IMR-90 (cell line): ENCODE measurements at regions not wholly inside any gene's neighbourhood (a gene's known extent, or its start where the extent isn't known, plus 50 kb on each side); places are given as distances from the start of the nearest gene placed in this dataset.

Source experiments
- ATAC-seq: fragments of 200-7000 bp; cut with Tn5 transposase; 2 replicates; pipeline ENCODE4 v1.9.1; 2020; ENCODE audit warnings: low read depth, mild to moderate bottlenecking, moderate library complexity
- BruUV-seq: library from RNA; stranded (reverse); fragments of 400-500 nt; replicated peaks from 2 replicates; lab custom pipeline; 2021; lab: Mats Ljungman, UMichigan
- CTCF ChIA-PET: fragments of 300-600 bp; formaldehyde crosslinking; extraction: SDS; loops from one replicate; lab custom pipeline; 2021; ENCODE audit warnings: antibody characterized with exemption; lab: Yijun Ruan, JAX
- POLR2A ChIA-PET: fragments of 300-600 bp; sonication (Branson Sonifier 250); formaldehyde crosslinking; loops from one replicate; lab custom pipeline; 2022; ENCODE audit warnings: antibody characterized with exemption; ENCODE audit not compliant: unreplicated experiment; lab: Charles Lee
- DNase-seq: peaks from one replicate; pipeline ENCODE4 v3.0.0; 2013
- H2AFZ ChIP-seq: replicated peaks from 2 replicates; pipeline ENCODE3; 2013; ENCODE audit warnings: low read length, mild to moderate bottlenecking; ENCODE audit not compliant: poor library complexity
- H2AK5ac ChIP-seq: 2 replicates; pipeline ENCODE4 v1.6.1; 2013; ENCODE audit warnings: low read depth, low read length, inconsistent platforms
- H2AK9ac ChIP-seq: replicated peaks from 2 replicates; pipeline ENCODE3; 2013; ENCODE audit warnings: mild to moderate bottlenecking, low read depth, low read length, moderate library complexity; ENCODE audit not compliant: poor library complexity
- H2BK120ac ChIP-seq: 2 replicates; pipeline ENCODE4 v1.6.1; 2013; ENCODE audit warnings: low read depth, low read length, inconsistent platforms
- H2BK15ac ChIP-seq: 3 replicates; pipeline ENCODE4 v1.6.1; 2013; ENCODE audit warnings: low read depth, low read length, inconsistent platforms
- H2BK20ac ChIP-seq: 2 replicates; pipeline ENCODE4 v1.6.1; 2013; ENCODE audit warnings: low read depth, mild to moderate bottlenecking, inconsistent platforms, low read length, moderate library complexity
- H2BK5ac ChIP-seq: 2 replicates; pipeline ENCODE4 v1.6.1; 2013; ENCODE audit warnings: mild to moderate bottlenecking, low read depth, low read length, inconsistent platforms; ENCODE audit not compliant: poor library complexity, severe bottlenecking
- H3K14ac ChIP-seq: replicated peaks from 2 replicates; pipeline ENCODE4 v1.6.1; 2013; ENCODE audit warnings: low read depth, low read length, inconsistent platforms
- H3K18ac ChIP-seq: 2 replicates; pipeline ENCODE4 v1.6.1; 2013; ENCODE audit warnings: low read depth, low read length, control low read depth
- H3K23ac ChIP-seq: 2 replicates; pipeline ENCODE4 v1.6.1; 2013; ENCODE audit warnings: low read depth, low read length, inconsistent platforms
- H3K27ac ChIP-seq: 2 replicates; pipeline ENCODE4 v1.5.1; 2013; ENCODE audit warnings: mild to moderate bottlenecking, control low read depth, low read length; ENCODE audit not compliant: insufficient read depth
- H3K27me3 ChIP-seq: 2 replicates; pipeline ENCODE4 v1.6.1; 2013; ENCODE audit warnings: low read length; ENCODE audit not compliant: control insufficient read depth, insufficient read depth
- H3K36me3 ChIP-seq: 2 replicates; pipeline ENCODE4 v1.6.1; 2013; ENCODE audit warnings: low read length, mixed read lengths; ENCODE audit not compliant: control insufficient read depth, insufficient read depth
- H3K4ac ChIP-seq: 2 replicates; pipeline ENCODE4 v1.6.1; 2013; ENCODE audit warnings: low read depth, low read length, inconsistent platforms
- H3K4me1 ChIP-seq: 2 replicates; pipeline ENCODE4 v1.6.1; 2013; ENCODE audit warnings: low read length, mixed read lengths; ENCODE audit not compliant: control insufficient read depth, insufficient read depth
- H3K4me2 ChIP-seq: 2 replicates; pipeline ENCODE4 v1.6.1; 2013; ENCODE audit warnings: low read depth, mild to moderate bottlenecking, control low read depth, low read length, moderate library complexity
- H3K4me3 ChIP-seq: 2 replicates; pipeline ENCODE4 v1.5.1; 2013; ENCODE audit warnings: low read depth, mild to moderate bottlenecking, control low read depth, low read length, moderate library complexity; ENCODE audit not compliant: insufficient read depth
- H3K56ac ChIP-seq: 2 replicates; pipeline ENCODE4 v1.6.1; 2013; ENCODE audit warnings: low read length, inconsistent platforms; ENCODE audit not compliant: insufficient read depth; ENCODE audit errors: extremely low read depth
- H3K79me1 ChIP-seq, 2 experiments: 2 replicates each; pipeline ENCODE4 v1.6.1; 2013; ENCODE audit warnings: low read length in 2 of 2, inconsistent platforms in 1 of 2, low read depth in 1 of 2
- H3K9ac ChIP-seq: 2 replicates; pipeline ENCODE4 v1.6.1; 2013; ENCODE audit warnings: low read depth, low read length, control low read depth
- H3K9me1 ChIP-seq: 2 replicates; pipeline ENCODE4 v1.6.1; 2013; ENCODE audit warnings: low read length, inconsistent platforms; ENCODE audit not compliant: insufficient read depth
- H3K9me3 ChIP-seq: 2 replicates; pipeline ENCODE4 v1.6.1; 2013; ENCODE audit warnings: low read length; ENCODE audit not compliant: control insufficient read depth, insufficient read depth
- H4K20me1 ChIP-seq: 2 replicates; pipeline ENCODE4 v1.6.1; 2013; ENCODE audit warnings: low read length, inconsistent platforms; ENCODE audit not compliant: insufficient read depth
- H4K5ac ChIP-seq: 2 replicates; pipeline ENCODE4 v1.6.1; 2013; ENCODE audit warnings: mild to moderate bottlenecking, low read depth, low read length, control low read depth
- H4K8ac ChIP-seq, 2 experiments: 2 replicates each; pipeline ENCODE4 v1.6.1; 2013; ENCODE audit warnings: low read depth in 2 of 2, low read length in 2 of 2, control low read depth in 1 of 2, inconsistent platforms in 1 of 2
- H4K91ac ChIP-seq: 2 replicates; pipeline ENCODE4 v1.6.1; 2013; ENCODE audit warnings: low read depth, low read length, inconsistent platforms; ENCODE audit not compliant: insufficient read depth
- BHLHE40 ChIP-seq: fragments of 150-350 bp; IDR thresholded peaks from 2 replicates; pipeline ENCODE4 v1.6.1; 2016; ENCODE audit warnings: mild to moderate bottlenecking, low read depth, low read length
- CEBPB ChIP-seq: IDR thresholded peaks from 2 replicates; pipeline ENCODE4 v1.6.1; 2012; ENCODE audit warnings: low read depth, low read length, improper control_type of control experiment
- CHD1 ChIP-seq: IDR thresholded peaks from 2 replicates; pipeline ENCODE4 v1.6.1; 2012; ENCODE audit warnings: low read depth, low read length, improper control_type of control experiment
- FOS ChIP-seq: fragments of 150-350 bp; IDR thresholded peaks from 2 replicates; pipeline ENCODE4 v1.6.1; 2016; ENCODE audit warnings: low read depth, low read length
- MAFK ChIP-seq: IDR thresholded peaks from 2 replicates; pipeline ENCODE4 v1.6.1; 2012; ENCODE audit warnings: low read depth, low read length, improper control_type of control experiment
- MAZ ChIP-seq: IDR thresholded peaks from 2 replicates; pipeline ENCODE4 v1.6.1; 2012; ENCODE audit warnings: low read depth, mild to moderate bottlenecking, low read length, improper control_type of control experiment, moderate library complexity, borderline replicate concordance
- MXI1 ChIP-seq: IDR thresholded peaks from 2 replicates; pipeline ENCODE4 v1.6.1; 2012; ENCODE audit warnings: low read depth, mild to moderate bottlenecking, low read length, moderate library complexity, borderline replicate concordance
- NFE2L2 ChIP-seq: fragments of 150-350 bp; IDR thresholded peaks from 2 replicates; pipeline ENCODE4 v1.6.1; 2016; ENCODE audit warnings: low read depth, mild to moderate bottlenecking, low read length
- RAD21 ChIP-seq: IDR thresholded peaks from 2 replicates; pipeline ENCODE4 v1.6.1; 2012; ENCODE audit warnings: low read length, improper control_type of control experiment
- RCOR1 ChIP-seq: IDR thresholded peaks from 2 replicates; pipeline ENCODE4 v1.6.1; 2012; ENCODE audit warnings: mild to moderate bottlenecking, low read length, improper control_type of control experiment; ENCODE audit not compliant: insufficient replicate concordance
- RFX5 ChIP-seq: IDR thresholded peaks from 2 replicates; pipeline ENCODE4 v1.8.0; 2012; ENCODE audit warnings: low read depth, mild to moderate bottlenecking, low read length, moderate library complexity
- SMC3 ChIP-seq: fragments of 150-350 bp; IDR thresholded peaks from 2 replicates; pipeline ENCODE4 v1.6.1; 2016; ENCODE audit warnings: low read depth, mild to moderate bottlenecking, antibody characterized with exemption, low read length, moderate library complexity
- WGBS, 2 experiments: methylation state at CpG; one replicate each; pipeline versions ENCODE4 v1.1.5 to v1.1.7; 2013; ENCODE audit warnings: missing lambda C conversion rate in 2 of 2; ENCODE audit not compliant: insufficient read length in 1 of 2; ENCODE audit errors: extremely low coverage in 2 of 2; 5-methylcytosine and 5-hydroxymethylcytosine counted together
- dilution Hi-C: fragments of 300-500 bp; cut with HindIII; formaldehyde crosslinking; loops from one replicate; pipeline ENCODE4 v1.14.3; 2018; ENCODE audit warnings: low sequenced_read_pairs; ENCODE audit not compliant: unreplicated experiment
- in situ Hi-C: fragments of 300-500 bp; cut with MboI; formaldehyde crosslinking; loops from 3 replicates; pipeline ENCODE4 v1.14.3; 2019; ENCODE audit warnings: low sequenced_read_pairs, inconsistent platforms, mixed read lengths
- intact Hi-C: fragments of 100-400 bp; cut with micrococcal nuclease; formaldehyde crosslinking; loops from 2 replicates; pipeline ENCODE4 v1.10.0; 2022
- TF ChIP-seq, protein P1 (sequence below): conservative IDR thresholded peaks from 2 replicates; pipeline ENCODE4 v1.5.1; 2012; ENCODE audit warnings: mild to moderate bottlenecking, low read depth, low read length, improper control_type of control experiment
- TF ChIP-seq, protein P2 (sequence below): fragments of 150-350 bp; IDR thresholded peaks from 2 replicates; pipeline ENCODE4 v1.6.1; 2017; ENCODE audit warnings: mild to moderate bottlenecking, antibody characterized with exemption, low read length, low read depth
- TF ChIP-seq, protein P3 (sequence below): fragments of 150-350 bp; IDR thresholded peaks from 2 replicates; pipeline ENCODE4 v1.6.1; 2016; ENCODE audit warnings: low read depth, mild to moderate bottlenecking, low read length, moderate library complexity, borderline replicate concordance

- Histone ChIP-seq H2BK5ac (no peak overlapping the region), H2AK5ac (no peak overlapping the region), H3K9ac (no peak overlapping the region), H3K4me1 (no peaks in the 10 kb centered on the region), H3K4me3 (no peak overlapping the region), H3K4me2 (no peak overlapping the region), H4K20me1 (no peaks in the 10 kb centered on the region), H3K27ac (no peak overlapping the region), H3K9me1 (no peaks in the 10 kb centered on the region), H3K23ac (no peak overlapping the region), H3K56ac (no peak overlapping the region), H3K18ac (no peak overlapping the region), H3K36me3 (no peaks in the 10 kb centered on the region), H3K14ac (no peak overlapping the region), H2BK15ac (no peak overlapping the region), H4K91ac (no peak overlapping the region), H2BK120ac (no peak overlapping the region), H3K9me3 (peaks cover 1% of the 10 kb centered on the region; the same call in 1 of the 2 replicates), H4K5ac (no peak overlapping the region), H3K79me1 (no peaks in the 10 kb centered on the region), H4K8ac (no peak overlapping the region), H2AK9ac (no peak overlapping the region), H2AFZ (no peak overlapping the region), H3K4ac (no peak overlapping the region), H2BK20ac (no peak overlapping the region), H3K27me3 (no peaks in the 10 kb centered on the region)
- dilution Hi-C loops, result no loop called here
- in situ Hi-C loops, result no loop called here
- no TSS peak for BruUV-seq
- DNase-seq, result no peak
- intact Hi-C loops, result no loop called here
- WGBS, 2 experiments, result no CpG with 5 or more reads among the region's 5 CpGs
- ChIA-PET POLR2A (no interaction called here), CTCF (no interaction called here)
- ATAC-seq, result no peak
- TF ChIP-seq FOS (no peak), CEBPB (no peak), RFX5 (no peak), MXI1 (no peak), BHLHE40 (no peak), CHD1 (no peak), MAFK (no peak), MAZ (no peak), RCOR1 (no peak), RAD21 (no peak), SMC3 (no peak), NFE2L2 (no peak)
- TF ChIP-seq, protein P1, sequence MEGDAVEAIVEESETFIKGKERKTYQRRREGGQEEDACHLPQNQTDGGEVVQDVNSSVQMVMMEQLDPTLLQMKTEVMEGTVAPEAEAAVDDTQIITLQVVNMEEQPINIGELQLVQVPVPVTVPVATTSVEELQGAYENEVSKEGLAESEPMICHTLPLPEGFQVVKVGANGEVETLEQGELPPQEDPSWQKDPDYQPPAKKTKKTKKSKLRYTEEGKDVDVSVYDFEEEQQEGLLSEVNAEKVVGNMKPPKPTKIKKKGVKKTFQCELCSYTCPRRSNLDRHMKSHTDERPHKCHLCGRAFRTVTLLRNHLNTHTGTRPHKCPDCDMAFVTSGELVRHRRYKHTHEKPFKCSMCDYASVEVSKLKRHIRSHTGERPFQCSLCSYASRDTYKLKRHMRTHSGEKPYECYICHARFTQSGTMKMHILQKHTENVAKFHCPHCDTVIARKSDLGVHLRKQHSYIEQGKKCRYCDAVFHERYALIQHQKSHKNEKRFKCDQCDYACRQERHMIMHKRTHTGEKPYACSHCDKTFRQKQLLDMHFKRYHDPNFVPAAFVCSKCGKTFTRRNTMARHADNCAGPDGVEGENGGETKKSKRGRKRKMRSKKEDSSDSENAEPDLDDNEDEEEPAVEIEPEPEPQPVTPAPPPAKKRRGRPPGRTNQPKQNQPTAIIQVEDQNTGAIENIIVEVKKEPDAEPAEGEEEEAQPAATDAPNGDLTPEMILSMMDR, result no peak
- TF ChIP-seq, protein P2, sequence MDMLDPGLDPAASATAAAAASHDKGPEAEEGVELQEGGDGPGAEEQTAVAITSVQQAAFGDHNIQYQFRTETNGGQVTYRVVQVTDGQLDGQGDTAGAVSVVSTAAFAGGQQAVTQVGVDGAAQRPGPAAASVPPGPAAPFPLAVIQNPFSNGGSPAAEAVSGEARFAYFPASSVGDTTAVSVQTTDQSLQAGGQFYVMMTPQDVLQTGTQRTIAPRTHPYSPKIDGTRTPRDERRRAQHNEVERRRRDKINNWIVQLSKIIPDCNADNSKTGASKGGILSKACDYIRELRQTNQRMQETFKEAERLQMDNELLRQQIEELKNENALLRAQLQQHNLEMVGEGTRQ, result no peak
- TF ChIP-seq, protein P3, sequence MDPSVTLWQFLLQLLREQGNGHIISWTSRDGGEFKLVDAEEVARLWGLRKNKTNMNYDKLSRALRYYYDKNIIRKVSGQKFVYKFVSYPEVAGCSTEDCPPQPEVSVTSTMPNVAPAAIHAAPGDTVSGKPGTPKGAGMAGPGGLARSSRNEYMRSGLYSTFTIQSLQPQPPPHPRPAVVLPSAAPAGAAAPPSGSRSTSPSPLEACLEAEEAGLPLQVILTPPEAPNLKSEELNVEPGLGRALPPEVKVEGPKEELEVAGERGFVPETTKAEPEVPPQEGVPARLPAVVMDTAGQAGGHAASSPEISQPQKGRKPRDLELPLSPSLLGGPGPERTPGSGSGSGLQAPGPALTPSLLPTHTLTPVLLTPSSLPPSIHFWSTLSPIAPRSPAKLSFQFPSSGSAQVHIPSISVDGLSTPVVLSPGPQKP, result no peak
Measured at GRCh38 chr14:82836256-82836950, 1302.8 kb upstream of the SEL1L start.
